ENCODE measurements at regions not wholly inside any gene's neighbourhood (a gene's known extent, or its start where the extent isn't known, plus 50 kb on each side); places are given as distances from the start of the nearest gene placed in this dataset.

- TF ChIP-seq USF2 (IDR thresholded peaks at IDR 0.05; ENCODE audit: low read length) (no peak), JUND (IDR thresholded peaks at IDR 0.05; ENCODE audit: low read length) (no peak), EZH2 (IDR thresholded peaks at IDR 0.05; ENCODE audit: low read depth, low read length, severe bottlenecking) (no peak), CBX5 (IDR thresholded peaks at IDR 0.05; ENCODE audit: low read depth, low read length) (no peak), JUN (IDR thresholded peaks at IDR 0.05; ENCODE audit: low read depth, low read length) (no peak), KDM4A (IDR thresholded peaks at IDR 0.05; ENCODE audit: low read depth, low read length, severe bottlenecking) (no peak), ATF3 (IDR thresholded peaks at IDR 0.05; ENCODE audit: insufficient read depth, low read depth, low read length) (no peak)
These were observed 575.3 kb upstream of the B3GAT1 start (continued) for GRCh38 chr11:134987223-134987768.
